ENCODE measurements at regions not wholly inside any gene's neighbourhood (a gene's known extent, or its start where the extent isn't known, plus 50 kb on each side); places are given as distances from the start of the nearest gene placed in this dataset.

DNA sequence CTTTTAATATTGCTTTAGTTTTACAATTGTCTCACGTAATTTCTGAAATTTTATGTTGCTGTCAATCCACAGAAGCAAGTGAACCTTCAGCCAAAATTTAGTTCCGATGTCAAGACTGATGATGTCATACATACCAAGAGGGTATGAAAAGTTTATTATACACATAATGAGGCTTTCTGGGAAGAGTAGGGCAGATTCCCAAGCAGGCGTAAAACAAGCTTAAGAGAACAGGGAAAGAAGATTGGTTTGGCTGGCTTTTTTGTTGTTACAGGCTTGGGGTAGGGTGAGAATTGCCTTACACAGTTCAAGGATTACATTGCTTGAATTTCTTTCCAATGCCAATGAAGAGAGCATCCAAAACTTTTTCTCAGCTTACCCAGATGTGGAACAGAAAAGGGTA is 1962.9 kb upstream of the CDH6 start:
- DNase-seq (ENCODE audit: low read depth): no peak
- TF ChIP-seq, protein P1, sequence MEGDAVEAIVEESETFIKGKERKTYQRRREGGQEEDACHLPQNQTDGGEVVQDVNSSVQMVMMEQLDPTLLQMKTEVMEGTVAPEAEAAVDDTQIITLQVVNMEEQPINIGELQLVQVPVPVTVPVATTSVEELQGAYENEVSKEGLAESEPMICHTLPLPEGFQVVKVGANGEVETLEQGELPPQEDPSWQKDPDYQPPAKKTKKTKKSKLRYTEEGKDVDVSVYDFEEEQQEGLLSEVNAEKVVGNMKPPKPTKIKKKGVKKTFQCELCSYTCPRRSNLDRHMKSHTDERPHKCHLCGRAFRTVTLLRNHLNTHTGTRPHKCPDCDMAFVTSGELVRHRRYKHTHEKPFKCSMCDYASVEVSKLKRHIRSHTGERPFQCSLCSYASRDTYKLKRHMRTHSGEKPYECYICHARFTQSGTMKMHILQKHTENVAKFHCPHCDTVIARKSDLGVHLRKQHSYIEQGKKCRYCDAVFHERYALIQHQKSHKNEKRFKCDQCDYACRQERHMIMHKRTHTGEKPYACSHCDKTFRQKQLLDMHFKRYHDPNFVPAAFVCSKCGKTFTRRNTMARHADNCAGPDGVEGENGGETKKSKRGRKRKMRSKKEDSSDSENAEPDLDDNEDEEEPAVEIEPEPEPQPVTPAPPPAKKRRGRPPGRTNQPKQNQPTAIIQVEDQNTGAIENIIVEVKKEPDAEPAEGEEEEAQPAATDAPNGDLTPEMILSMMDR (IDR thresholded peaks at IDR 0.05; ENCODE audit: control insufficient read depth, insufficient read depth, low read depth, low read length, missing control alignments): no peak

DNA sequence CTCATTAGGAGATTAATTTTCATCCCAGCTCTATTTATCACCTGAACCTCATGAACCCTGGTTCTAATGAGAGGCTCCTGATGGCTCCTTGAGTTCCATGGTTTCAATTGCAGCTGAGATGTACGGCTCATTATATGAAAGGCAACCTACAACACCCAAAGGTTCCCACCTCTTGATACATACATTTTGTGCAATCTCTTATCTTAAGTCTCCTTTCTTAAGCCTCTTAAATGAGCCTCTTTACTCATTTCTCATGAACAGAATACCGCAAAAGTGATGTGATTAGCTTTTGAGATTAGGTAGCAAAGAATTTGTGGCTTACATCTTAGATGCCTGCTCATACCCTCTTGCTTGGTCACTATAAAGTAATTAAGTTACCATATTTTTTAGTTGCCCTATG is 1964.0 kb upstream of the CDH6 start:
- TF ChIP-seq, protein P1 (IDR thresholded peaks at IDR 0.05; ENCODE audit: control insufficient read depth, insufficient read depth, low read depth, low read length, missing control alignments): no peak
- H3K4me3 ChIP-seq (ENCODE audit: control insufficient read depth, low read depth, low read length): no peak overlapping the region
- no peak for DNase-seq (ENCODE audit: low read depth)

More for the DNA sequence above, 1962.9 kb upstream of the CDH6 start:
- no peak overlapping the region for H3K4me3 ChIP-seq (ENCODE audit: control insufficient read depth, low read depth, low read length)

DNA sequence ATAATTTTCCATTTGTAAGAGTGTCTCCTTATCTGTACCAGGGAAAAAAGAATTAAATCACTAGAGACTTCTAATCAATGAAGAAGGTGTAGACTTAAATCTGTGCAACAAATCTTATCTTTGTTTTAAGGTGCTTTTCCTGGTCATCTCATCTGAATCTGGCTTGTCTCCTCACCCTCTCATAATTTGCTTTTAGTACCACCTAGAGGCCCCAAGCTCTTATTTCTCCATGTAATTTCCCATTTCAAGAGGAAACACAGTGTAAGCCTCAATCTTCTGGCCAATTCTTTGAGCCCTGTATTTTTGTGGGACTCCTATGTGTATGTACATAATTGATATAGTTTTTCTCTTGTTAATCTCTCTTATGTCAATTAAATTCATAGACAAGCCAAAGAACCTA is 1975.3 kb upstream of the CDH6 start:
- TF ChIP-seq, protein P1 (IDR thresholded peaks at IDR 0.05; ENCODE audit: control insufficient read depth, insufficient read depth, low read depth, low read length, missing control alignments): no peak
- no peak for DNase-seq (ENCODE audit: low read depth)
- H3K4me3 ChIP-seq (ENCODE audit: control insufficient read depth, low read depth, low read length): no peak overlapping the region

DNA sequence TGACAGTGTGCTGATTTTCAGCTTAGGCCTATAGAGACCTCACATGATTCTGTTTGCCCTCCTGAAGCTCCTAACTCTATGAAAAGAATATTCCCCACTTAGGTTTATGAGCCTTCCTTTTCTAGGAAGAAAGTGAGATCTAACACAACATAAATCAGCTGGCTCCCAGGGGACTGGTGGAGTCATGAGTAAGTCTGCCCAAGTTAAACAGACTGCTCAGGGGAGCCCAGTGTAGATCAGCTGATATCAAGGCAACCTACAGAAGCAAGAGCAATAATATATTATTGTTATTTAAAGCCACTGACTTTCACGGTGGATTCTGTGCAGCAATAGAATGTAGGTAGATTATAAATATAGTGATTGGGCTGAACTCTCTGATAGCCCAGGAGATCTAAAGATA is 1978.6 kb upstream of the CDH6 start:
- TF ChIP-seq, protein P1 (IDR thresholded peaks at IDR 0.05; ENCODE audit: control insufficient read depth, insufficient read depth, low read depth, low read length, missing control alignments): no peak
- DNase-seq (ENCODE audit: low read depth): no peak

DNA sequence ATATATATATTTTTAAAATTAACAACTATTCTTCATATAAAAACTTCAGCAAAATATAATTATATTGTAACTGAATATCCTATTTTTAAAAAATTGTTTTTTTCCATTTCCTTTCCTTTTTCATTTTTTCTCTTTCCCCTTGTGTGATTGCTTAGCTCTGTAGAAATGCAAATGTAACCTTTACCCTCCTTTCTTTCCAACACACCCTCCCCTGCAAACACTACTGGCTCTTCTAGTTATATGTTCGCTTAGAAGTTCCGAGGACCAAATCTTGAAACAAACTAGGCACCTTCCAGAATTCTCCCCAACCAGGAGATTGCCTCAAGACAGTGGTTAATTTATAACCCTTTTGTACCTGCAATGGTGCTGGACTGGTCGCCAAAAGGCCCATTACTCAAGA is 1980.0 kb upstream of the CDH6 start:
- H3K4me3 ChIP-seq (ENCODE audit: control insufficient read depth, low read depth, low read length): no peak overlapping the region
- DNase-seq (ENCODE audit: low read depth): no peak
- TF ChIP-seq, protein P1 (IDR thresholded peaks at IDR 0.05; ENCODE audit: control insufficient read depth, insufficient read depth, low read depth, low read length, missing control alignments): no peak

More for the DNA sequence above, 1978.6 kb upstream of the CDH6 start:
- no peak overlapping the region for H3K4me3 ChIP-seq (ENCODE audit: control insufficient read depth, low read depth, low read length)

DNA sequence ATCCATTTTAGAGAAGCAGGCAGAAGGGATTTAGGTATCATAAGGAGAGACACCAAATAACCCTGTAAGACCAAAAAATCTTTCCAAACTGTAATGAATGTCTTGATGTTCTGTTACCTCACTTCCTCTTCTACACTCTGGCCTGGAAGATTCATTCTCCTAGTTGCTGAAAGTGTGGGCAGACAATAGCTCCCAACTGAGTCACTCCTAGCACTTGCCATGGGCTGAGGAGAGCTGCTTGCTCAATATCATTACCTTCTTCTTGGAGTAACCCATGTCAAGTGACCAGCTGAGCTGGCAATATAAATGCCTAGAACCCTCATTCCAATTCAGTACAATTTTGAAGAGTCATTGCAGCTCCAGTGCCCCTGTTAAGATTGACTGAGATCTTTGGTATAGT is 1985.5 kb upstream of the CDH6 start:
- TF ChIP-seq, protein P1 (IDR thresholded peaks at IDR 0.05; ENCODE audit: control insufficient read depth, insufficient read depth, low read depth, low read length, missing control alignments): no peak
- DNase-seq (ENCODE audit: low read depth): no peak
- H3K4me3 ChIP-seq (ENCODE audit: control insufficient read depth, low read depth, low read length): no peak overlapping the region

DNA sequence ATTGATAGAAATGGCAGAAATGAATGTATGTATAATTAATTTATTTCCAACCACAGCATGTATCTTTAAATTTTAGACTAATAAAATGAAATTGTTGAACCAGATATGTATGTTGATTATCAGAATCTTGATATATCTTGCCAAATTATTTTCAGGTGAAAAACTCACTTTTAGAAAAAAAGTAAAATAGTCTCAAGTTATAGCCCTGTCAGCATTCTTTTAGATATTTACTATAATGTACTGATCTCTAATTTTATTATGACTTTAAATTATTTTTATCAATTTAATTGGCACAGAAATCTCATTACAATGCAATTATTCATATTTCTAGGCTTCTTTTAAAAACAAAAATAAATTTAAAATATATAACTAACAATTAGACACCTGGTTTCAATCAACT is 1990.4 kb upstream of the CDH6 start:
- no peak overlapping the region for H3K4me3 ChIP-seq (ENCODE audit: control insufficient read depth, low read depth, low read length)
- no peak for DNase-seq (ENCODE audit: low read depth)
- TF ChIP-seq, protein P1 (IDR thresholded peaks at IDR 0.05; ENCODE audit: control insufficient read depth, insufficient read depth, low read depth, low read length, missing control alignments): no peak

All from AG09309 (cell line).